ENCODE measurements at regions not wholly inside any gene's neighbourhood (a gene's known extent, or its start where the extent isn't known, plus 50 kb on each side); places are given as distances from the start of the nearest gene placed in this dataset.

- TF ChIP-seq POU2F2 (IDR thresholded peaks at IDR 0.05; ENCODE audit: low read depth, low read length) (no peak), POLR2A (IDR thresholded peaks at IDR 0.05; ENCODE audit: low read depth, low read length) (no peak), PAX5 (IDR thresholded peaks at IDR 0.05; ENCODE audit: insufficient read depth, low read length, severe bottlenecking) (no peak), POLR2AphosphoS5 (IDR thresholded peaks at IDR 0.05; ENCODE audit: low read depth, low read length) (no peak)
These were observed 1200.3 kb upstream of the LRRN3 start for GRCh38 chr7:109890622-109891021.

Measured in GM12891 (cell line).